Right kidney (tissue), 1 donor: ENCODE measurements at regions not wholly inside any gene's neighbourhood (a gene's known extent, or its start where the extent isn't known, plus 50 kb on each side); places are given as distances from the start of the nearest gene placed in this dataset.
"Not testable (repeated sequence)": the region's sequence is repeated elsewhere in the genome, so short reads cannot be mapped to it uniquely, and the experiment has no call there.

Source experiments
- DNase-seq: peaks from one replicate; pipeline ENCODE4 v3.0.0-alpha.2; 2016

DNA sequence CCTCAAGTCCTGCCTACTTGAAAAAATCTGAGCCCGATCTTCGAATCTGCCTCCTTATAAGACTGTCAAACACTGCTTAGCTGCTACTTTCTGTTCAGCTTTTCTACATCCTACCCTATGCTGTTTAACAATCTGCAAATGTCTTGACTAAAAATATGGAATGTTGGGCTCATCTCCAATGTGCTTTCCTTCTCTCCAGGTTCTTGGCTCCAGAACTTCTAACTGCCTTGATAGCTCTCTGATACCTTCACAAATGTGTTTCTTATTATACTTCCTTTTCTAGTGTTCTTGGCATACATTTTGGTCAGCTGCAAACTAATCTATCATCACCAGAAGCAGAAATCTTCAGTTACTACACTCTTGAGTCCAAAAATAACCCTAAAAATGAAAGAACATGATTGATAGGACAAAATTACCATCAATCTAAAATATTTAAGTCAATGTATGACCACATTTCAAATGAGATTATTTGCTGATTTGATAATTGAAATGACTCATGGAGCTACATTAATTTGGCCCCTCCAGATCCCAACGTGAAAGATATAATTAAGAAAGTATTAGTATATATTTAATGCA lies 372.3 kb upstream of the MON1B start:
- no peak for DNase-seq

DNA sequence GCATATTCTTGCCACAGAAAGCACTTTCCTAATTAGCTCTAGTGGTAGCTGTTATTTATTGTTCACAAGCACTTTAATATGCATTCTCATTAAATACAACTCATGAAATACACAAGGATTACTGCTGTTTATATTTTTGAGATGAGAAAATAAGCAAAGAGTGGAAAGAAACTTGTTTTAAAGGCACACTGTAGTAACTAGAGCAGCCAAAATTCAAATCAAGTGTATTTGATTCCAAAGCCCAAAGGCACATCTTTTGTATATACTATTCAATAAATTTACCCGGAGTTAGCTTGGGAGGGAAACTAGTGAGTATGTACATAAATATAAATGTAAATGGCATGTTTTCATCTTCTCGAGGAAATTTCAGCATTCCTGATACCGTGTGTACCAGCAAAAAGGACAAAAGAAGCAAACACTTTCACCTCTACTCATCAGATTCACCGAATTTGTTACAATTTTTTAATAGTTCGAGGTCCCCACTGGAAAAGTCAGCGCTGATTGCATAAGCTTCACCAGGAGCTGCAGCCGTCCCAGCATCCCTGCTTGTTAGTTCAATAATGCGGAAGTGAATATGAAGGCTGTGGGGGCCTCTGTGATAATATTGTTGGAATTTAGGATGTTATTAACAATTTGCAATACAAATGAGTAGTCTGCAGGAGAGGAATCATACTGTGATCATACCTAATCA lies 371.6 kb upstream of the MON1B start:
- no peak for DNase-seq

DNA sequence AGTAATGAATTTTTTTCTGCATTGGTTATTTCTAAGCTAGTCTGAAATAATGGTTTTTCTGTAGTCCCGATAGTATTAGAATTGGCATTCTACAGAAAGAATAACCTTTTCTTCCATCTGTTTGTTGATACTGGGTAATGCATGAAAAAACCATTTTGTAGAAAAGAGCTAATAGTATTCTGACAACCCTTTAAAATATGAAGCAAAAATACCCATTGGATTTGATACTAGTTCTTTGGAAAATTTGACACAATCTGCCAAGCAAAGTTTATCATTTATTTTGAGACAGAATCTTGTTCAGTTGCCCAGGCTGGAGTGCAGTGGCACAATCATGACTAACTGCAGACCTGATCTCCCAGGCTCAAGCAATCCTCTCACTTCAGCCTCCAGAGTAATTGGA lies 366.8 kb upstream of the MON1B start:
- no peak for DNase-seq

DNA sequence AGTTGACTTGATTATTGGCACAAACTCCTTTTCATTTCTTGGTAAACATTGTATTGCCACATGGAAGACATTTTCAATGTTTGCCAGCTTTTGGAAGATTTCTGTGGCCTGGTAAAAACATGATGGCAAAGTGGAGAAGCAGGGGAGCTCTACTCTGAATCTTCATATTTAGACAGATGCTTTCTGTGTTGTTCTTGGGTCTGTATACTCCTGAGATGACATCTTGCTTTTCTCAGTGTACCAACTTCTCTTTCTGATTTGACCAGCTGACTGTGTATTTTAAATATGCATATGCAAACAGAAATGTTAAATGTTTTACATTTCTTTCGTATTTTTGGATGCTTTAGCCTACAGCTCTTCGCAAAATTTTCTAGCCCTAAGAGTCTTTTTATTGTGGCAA lies 366.2 kb upstream of the MON1B start:
- DNase-seq, result no peak

- DNase-seq, result no peak
Measured at GRCh38 chr16:76835339-76835738, 355.7 kb upstream of the MON1B start.

DNA sequence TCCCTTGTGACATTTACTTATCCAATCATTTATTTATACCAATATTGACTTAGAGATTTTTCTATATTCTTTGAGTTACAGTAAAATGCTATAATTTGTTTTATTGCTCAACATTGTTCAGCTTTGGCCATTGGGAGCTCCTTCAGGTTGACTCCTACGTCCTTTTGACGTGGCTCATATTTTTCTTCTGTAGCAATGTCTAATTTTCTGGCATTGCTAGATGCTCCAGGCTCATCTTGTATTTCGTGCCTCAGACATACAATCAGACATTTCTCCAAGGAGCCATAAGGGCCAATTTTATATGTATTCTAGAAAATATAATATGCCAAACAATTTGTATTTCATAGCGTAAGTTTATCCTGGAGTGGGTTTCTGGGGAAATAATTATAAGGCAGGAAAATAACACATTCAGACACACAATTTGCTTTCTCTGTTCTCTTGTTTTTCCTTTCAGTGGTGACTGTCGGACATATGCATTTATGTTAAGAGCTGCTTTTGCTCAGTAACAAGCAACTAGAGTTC lies 355.1 kb upstream of the MON1B start:
- DNase-seq, result no peak

DNA sequence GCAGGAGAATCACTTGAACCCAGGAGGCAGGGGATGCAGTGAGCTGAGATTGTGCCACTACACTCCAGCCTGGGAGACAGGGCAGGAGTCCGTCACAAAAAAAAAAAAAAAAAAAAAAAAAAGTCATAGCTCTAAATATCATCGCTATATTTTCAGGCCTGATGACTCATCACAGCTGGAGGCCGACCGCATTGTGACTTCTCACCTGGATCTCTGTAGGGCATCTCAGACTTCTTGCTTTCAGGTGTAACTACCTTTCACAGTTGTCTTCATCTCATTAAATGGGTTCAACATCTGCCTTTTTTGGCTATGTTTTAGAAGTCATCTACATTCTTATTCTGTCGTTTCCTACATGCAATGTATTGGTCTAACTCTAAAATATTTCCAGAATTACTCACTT lies 353.1 kb upstream of the MON1B start:
- no peak for DNase-seq

DNA sequence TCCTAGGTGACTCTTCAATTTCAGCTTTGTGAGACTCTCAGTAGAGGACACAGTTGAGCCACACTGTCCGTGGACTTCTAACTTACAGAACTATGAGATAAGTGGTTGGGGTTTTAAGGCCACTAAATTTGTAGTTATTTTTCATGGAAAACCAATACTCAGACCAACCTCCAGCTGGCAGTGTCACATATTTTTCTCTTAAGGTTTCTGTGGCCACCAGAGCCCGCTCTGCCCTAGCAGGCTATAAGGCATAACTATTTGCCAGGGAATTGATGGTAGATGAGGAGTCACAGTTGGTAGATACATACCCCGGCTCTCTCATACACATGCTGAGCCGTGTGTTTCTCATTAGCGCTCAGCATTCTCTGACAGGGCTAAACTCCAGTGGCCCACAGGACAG lies 336.8 kb upstream of the MON1B start:
- no peak for DNase-seq

- DNase-seq, result no peak
Measured at GRCh38 chr16:76856112-76856511, 334.9 kb upstream of the MON1B start.

DNA sequence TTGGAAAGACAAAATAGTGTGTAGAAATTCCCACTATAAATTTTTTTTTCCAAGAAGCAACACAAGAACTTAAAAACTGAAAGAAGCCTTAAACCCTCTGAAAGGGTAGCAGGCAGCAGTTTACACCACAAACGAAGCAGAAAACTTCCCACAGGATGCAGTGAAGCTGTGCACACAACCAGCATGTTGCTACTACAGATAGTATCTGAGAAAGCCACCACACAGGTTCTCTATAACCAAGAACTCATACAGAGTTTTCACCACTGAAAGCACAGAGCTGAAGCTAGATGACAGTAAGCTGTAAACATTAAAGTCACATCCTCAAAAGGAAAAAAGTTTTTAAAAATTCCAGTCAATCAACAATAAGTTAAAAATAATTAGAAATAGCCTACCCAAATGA lies 333.6 kb upstream of the MON1B start:
- DNase-seq, result no peak

- DNase-seq, result no peak
Measured at GRCh38 chr16:76862901-76863300, 328.1 kb upstream of the MON1B start.

DNA sequence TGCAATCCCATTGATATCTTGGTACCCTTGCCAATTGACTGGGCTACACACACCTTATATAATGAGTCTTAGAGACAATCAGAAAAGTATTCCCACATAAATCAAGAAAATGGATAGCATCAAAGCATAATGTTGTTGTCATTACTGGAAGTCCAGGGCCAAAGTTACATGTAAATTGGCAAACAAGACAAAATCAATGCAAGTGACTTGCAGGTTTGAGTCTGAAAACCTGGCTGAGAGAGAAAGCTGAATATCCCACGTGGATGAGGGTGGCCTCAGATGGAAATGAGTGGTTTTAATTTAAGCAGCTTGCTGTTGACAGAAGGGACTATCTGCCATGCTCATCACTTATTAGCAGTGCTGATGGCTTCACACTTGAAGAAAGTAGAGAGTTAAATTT lies 324.0 kb upstream of the MON1B start:
- no peak for DNase-seq

DNA sequence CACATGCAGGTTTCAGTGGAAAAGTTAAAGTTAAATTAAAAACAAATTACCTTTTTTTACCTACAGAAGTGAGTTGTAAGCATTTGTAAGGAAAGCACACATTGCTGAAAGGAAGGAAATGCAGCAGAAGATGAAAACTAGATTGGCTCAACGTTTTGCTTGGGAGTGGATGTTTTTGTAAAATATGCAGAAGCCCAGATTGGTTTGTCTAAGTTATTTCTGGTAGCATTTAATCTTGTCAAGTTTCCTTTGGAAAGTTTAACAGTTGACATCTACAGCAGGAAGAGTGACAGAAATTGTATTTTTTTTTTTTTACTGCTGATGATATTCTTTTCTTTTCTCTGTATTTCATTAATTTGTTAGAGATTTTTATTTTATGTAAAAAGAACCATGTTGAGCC lies 315.1 kb upstream of the MON1B start:
- no peak for DNase-seq

DNA sequence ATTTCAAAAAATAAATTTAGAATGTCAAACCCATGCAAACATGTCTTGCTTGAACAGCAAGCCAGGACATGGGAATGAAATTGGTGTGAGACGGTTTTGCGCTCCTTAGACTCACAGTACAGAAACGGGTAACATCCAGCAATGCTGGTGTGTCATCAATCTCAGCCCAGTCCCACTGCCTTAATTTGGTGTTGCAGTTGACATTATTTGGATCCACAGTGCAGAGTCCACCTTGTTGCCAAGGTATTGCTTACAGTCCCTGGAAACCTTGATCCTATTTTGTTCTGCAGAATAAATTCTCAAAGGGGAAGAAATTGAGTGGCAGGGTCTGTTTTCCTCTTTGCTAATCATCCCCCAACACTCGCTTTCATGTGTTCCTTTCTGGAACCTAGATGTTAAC lies 311.6 kb upstream of the MON1B start:
- DNase-seq, result no peak

GRCh38 chr16:76880523-76880922 lies 310.5 kb upstream of the MON1B start:
- not testable (repeated sequence) for DNase-seq

DNA sequence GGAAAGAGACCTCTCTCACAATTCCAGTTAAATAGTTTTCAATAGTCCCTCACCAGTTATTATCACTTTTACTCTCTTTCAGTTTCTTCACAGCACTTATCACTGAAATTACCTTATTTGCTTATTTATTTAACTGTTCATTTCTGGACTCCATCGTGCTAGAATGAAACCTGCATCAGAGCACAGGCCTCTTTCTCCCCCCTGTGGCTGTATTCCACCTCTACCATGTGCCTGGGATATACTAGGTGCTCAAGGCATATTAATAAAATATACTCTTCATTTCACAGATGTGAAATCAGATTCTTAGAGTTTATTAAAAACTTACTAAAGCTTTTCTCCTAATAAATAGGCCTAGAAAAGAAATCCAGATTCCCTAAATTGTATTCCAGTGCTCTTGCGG lies 308.9 kb upstream of the MON1B start:
- no peak for DNase-seq

DNA sequence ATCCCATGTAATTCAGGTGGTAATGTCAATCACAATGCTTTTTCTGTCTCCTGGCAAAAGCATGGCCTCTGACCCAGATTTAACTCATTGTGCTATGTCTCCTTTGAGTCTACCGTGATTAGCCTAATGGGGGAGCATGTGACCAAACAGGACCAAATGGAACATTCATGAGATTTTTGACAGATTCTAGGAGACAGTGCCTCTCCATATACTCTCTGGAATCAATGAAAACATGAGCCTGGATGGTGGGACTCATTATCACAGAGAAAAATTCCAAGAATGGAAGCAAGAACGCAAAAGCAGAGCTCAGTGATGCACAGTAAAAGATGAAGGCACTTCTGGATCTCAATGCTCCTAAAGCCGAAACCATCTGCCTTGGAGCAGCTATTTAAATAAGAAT lies 307.9 kb upstream of the MON1B start:
- DNase-seq, result no peak

DNA sequence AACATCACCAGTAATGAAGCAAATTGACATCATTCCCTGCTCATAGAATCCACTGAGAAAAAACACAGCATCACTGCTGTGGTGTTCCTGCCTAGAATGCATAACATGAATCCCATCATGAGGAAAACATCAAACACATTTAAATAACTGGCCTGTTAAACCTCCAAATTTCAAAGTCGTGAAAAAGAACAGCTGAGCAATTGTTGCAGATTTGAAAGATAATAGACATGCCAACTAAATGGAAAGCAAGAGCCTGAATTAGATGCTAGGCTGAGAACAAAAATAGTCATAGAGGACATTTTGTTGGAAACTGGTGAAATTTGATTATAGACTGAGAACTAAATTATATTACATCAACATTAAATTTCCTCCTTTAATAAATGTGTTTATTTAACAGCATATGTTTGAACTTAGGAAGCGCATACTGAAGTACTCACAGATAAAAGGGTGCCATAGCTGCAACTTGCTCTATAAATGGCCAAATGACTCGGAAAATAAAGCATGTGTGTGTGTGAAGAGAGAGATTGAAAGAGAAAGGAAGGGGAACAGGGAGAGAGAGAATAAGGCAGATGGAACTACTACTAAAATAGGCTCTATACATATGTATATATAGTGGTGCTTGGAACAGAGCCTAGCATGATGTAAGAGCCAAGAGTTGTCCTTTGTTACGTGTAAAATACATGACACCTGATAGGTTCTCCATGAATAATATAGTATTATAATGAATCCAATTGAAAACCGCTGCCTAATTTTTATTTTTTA lies 305.0 kb upstream of the MON1B start:
- DNase-seq, result no peak

- DNase-seq, result no peak
Measured at GRCh38 chr16:76897816-76898215, 293.2 kb upstream of the MON1B start.

DNA sequence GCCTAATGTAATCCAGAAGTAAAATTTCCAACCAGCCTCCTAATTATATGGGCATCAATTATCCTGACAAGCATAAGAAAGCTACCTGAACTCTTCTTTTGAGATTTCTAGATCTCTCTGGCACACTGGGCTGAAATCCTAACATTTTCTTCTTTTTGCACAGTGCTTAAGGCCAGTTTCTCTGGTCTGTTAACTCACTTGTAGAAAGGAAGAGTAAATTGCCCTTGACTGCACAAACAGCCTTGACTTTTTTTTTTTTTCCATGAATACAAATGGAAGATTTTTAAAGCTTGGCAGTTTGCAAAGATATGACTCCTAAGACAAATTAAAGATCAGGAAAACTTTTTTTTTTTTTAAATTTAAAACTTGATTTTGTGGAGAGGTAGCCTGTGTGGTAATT lies 291.2 kb upstream of the MON1B start:
- no peak for DNase-seq

- peak; percentile 13 for DNase-seq
Measured at GRCh38 chr16:76900285-76901263, 290.4 kb upstream of the MON1B start.

DNA sequence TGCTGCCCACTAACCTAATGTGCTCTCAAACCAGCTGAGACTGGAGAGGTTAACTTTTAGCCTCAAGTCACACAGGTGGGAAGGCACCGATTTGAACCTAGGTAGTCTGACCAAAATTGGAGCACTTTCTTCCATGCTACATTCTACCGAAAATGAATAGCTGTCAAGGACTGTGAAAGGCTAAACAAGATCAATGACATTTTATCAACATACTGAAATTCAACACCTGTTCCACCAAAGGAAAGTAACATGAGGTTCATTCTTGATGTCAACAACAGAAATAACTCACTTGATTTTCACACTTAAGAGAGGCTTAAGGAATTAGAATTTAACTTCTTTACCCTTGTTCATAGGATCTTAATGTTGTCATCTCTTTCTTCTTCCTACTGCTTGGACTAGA lies 284.4 kb upstream of the MON1B start:
- no peak for DNase-seq
